ENCODE measurements at regions not wholly inside any gene's neighbourhood (a gene's known extent, or its start where the extent isn't known, plus 50 kb on each side); places are given as distances from the start of the nearest gene placed in this dataset.

DNA sequence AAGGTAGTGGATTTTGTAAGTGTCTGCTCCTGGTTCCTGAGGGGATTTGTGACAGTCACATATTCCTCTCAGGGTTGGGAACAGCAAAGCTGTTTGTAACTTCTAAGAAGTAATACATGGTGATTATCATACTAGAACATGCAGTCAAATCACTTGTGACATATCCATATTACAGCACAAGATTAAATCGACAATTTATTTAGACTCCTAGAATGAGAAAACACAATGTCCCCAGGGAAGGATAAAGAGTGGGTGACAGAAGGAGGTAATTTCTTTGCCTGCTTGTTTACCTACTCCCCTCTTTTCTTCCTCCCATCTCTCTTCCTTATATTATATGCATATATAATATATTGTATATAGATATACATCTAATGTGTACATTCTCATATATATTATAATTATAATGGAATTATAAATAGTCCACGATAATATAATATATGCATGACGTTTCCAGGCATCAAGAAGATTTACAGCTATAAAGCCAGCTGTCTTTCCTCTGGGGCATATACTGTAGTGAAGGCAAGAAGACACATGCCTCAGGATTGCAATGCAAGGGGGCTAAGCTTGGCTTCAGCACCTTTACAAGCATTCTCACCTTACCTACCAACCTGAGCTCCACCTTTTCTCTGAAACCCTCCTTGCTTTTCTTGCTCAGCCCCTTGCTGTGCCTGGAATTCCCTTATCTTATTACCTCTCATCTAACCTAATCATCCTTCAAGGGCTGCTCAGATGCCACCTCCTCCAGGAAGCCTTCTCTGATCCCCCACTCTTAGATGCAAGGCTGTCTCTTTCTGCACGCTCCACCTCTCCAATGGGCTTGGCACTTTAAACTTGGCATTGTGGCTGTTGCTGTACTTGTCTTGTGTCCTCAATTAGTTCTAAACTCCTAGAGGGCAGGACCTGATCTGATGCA lies 73.1 kb upstream of the PIAS1 start:
- ATAC-seq = peak; percentile 79
- H3K27me3 ChIP-seq (ENCODE audit: insufficient read depth) = no peaks in the 10 kb centered on the region
- peak overlapping the region; percentile 56; the same call in 1 of the 2 replicates for H2AFZ ChIP-seq
- Mint-ChIP-seq H3K27ac (no peak overlapping the region), H3K27me3 (ENCODE audit: insufficient read depth, low read depth, poor library complexity) (peaks cover 3% of the 10 kb centered on the region), H3K4me1 (peaks cover 4% of the 10 kb centered on the region; the same call in 2 of the 3 replicates), H3K36me3 (ENCODE audit: low read depth) (peaks cover 3% of the 10 kb centered on the region; the same call in 2 of the 3 replicates), H3K4me3 (no peak overlapping the region), H3K9me3 (peaks cover 3% of the 10 kb centered on the region; the same call in 2 of the 3 replicates)
- H3K79me2 ChIP-seq (replicated peaks; ENCODE audit: insufficient read depth) = no peaks in the 10 kb centered on the region
- H3K9me2 ChIP-seq (ENCODE audit: insufficient read depth) = no peaks in the 10 kb centered on the region
- peak overlapping the region; percentile 32; the same call in 1 of the 2 replicates for H3K4me2 ChIP-seq
- H3K4me1 ChIP-seq (ENCODE audit: insufficient read depth) = no peaks in the 10 kb centered on the region
- DNase-seq (ENCODE audit: low spot score) = peak; percentile 16
- no peaks in the 10 kb centered on the region for H3F3A ChIP-seq (replicated peaks; ENCODE audit: low read depth)
- no peaks in the 10 kb centered on the region for H3K36me3 ChIP-seq (ENCODE audit: insufficient read depth)
- H3K27ac ChIP-seq (ENCODE audit: low read depth) = no peak overlapping the region
- no peak overlapping the region for H3K4me3 ChIP-seq
- no peaks in the 10 kb centered on the region for H4K20me1 ChIP-seq (replicated peaks; ENCODE audit: insufficient read depth)
- TF ChIP-seq ZNF114 (CRISPR knock-in tag; IDR thresholded peaks at IDR 0.05) (no peak), NANOG (IDR thresholded peaks at IDR 0.05; ENCODE audit: borderline replicate concordance) (no peak), STAT1 (IDR thresholded peaks at IDR 0.05; ENCODE audit: unreplicated experiment) (no peak), ZNF331 (CRISPR knock-in tag; IDR thresholded peaks at IDR 0.05; ENCODE audit: low read depth) (no peak), JUNB (IDR thresholded peaks at IDR 0.05; ENCODE audit: unreplicated experiment) (no peak), CREB1 (CRISPR knock-in tag; IDR thresholded peaks at IDR 0.05; ENCODE audit: low read depth) (no peak), EZH2 (IDR thresholded peaks at IDR 0.05; ENCODE audit: low read depth, unreplicated experiment) (no peak), POLR2AphosphoS5 (IDR thresholded peaks at IDR 0.05; ENCODE audit: low read depth) (no peak), EZH2phosphoT487 (IDR thresholded peaks at IDR 0.05; ENCODE audit: unreplicated experiment) (no peak), ETS1 (IDR thresholded peaks at IDR 0.05) (no peak), ZNF462 (CRISPR knock-in tag; IDR thresholded peaks at IDR 0.05) (no peak)
- TF ChIP-seq, protein P1, sequence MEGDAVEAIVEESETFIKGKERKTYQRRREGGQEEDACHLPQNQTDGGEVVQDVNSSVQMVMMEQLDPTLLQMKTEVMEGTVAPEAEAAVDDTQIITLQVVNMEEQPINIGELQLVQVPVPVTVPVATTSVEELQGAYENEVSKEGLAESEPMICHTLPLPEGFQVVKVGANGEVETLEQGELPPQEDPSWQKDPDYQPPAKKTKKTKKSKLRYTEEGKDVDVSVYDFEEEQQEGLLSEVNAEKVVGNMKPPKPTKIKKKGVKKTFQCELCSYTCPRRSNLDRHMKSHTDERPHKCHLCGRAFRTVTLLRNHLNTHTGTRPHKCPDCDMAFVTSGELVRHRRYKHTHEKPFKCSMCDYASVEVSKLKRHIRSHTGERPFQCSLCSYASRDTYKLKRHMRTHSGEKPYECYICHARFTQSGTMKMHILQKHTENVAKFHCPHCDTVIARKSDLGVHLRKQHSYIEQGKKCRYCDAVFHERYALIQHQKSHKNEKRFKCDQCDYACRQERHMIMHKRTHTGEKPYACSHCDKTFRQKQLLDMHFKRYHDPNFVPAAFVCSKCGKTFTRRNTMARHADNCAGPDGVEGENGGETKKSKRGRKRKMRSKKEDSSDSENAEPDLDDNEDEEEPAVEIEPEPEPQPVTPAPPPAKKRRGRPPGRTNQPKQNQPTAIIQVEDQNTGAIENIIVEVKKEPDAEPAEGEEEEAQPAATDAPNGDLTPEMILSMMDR (conservative IDR thresholded peaks at IDR 0.05; ENCODE audit: low read depth in 2 of 2) = no peak
- TF ChIP-seq, protein P2, sequence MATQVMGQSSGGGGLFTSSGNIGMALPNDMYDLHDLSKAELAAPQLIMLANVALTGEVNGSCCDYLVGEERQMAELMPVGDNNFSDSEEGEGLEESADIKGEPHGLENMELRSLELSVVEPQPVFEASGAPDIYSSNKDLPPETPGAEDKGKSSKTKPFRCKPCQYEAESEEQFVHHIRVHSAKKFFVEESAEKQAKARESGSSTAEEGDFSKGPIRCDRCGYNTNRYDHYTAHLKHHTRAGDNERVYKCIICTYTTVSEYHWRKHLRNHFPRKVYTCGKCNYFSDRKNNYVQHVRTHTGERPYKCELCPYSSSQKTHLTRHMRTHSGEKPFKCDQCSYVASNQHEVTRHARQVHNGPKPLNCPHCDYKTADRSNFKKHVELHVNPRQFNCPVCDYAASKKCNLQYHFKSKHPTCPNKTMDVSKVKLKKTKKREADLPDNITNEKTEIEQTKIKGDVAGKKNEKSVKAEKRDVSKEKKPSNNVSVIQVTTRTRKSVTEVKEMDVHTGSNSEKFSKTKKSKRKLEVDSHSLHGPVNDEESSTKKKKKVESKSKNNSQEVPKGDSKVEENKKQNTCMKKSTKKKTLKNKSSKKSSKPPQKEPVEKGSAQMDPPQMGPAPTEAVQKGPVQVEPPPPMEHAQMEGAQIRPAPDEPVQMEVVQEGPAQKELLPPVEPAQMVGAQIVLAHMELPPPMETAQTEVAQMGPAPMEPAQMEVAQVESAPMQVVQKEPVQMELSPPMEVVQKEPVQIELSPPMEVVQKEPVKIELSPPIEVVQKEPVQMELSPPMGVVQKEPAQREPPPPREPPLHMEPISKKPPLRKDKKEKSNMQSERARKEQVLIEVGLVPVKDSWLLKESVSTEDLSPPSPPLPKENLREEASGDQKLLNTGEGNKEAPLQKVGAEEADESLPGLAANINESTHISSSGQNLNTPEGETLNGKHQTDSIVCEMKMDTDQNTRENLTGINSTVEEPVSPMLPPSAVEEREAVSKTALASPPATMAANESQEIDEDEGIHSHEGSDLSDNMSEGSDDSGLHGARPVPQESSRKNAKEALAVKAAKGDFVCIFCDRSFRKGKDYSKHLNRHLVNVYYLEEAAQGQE (IDR thresholded peaks at IDR 0.05; ENCODE audit: unreplicated experiment) = no peak
